NCI-H2107 (cell line): ENCODE measurements at regions not wholly inside any gene's neighbourhood (a gene's known extent, or its start where the extent isn't known, plus 50 kb on each side); places are given as distances from the start of the nearest gene placed in this dataset.

Source experiments
- DNase-seq: peaks from one replicate; lab custom pipeline; 2025; lab: John Stamatoyannopoulos, UW

DNA sequence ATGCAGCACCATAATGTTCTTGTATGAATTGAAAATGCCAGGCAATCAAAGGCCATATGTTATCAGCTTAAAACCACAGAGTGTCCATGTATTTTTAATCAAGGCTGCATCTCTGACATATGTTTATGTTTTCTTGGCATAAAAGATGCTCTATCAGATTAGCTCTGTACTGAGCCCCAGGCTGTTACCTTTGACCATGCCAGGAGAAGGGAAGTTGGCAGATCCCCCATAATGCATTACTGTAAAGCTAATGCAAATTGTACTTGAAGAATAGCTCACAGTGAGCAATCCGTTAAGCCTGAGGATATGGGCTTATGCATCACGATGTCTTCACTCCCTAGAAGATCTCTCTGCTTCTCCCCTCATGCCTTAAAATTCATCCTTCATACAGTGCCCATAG is 414.4 kb downstream of the BRINP1 start:
- no peak for DNase-seq

DNA sequence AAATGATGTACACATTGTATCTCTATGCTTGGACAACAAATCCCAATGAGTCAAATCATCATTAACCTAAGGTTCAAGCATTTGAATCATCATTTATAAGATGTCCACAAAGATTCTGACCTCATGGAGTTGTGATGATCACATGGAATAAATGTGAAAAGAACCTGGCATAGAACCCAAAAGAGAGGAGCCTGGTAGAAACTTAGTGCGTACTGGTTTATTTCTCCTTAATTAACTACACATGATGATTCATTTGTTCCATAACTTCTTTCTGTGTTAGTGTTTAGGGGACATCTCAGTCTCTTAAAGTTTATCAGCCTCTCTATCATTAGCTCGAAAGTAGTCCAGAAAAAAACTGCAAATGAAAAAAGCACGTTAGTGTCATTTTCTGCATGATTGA is 411.6 kb downstream of the BRINP1 start:
- DNase-seq = no peak

DNA sequence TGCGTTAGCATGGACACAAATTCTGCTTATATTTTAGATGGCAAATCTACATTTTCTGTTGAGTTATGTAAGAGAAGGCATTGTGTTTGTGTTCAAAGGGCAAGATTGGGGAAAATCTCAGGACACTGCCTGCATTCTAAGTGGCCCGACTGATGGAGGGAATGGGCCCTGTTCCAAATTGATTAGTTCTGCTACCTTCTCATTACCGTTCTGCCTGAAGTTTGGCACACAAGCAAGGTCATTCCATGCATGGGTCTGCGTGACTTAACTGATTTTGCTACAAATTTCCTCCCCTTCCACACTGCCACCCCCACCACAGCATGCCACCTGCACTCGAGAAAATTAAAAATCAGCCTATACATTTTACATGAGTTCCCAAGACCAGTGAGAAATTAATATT is 409.9 kb downstream of the BRINP1 start:
- no peak for DNase-seq

DNA sequence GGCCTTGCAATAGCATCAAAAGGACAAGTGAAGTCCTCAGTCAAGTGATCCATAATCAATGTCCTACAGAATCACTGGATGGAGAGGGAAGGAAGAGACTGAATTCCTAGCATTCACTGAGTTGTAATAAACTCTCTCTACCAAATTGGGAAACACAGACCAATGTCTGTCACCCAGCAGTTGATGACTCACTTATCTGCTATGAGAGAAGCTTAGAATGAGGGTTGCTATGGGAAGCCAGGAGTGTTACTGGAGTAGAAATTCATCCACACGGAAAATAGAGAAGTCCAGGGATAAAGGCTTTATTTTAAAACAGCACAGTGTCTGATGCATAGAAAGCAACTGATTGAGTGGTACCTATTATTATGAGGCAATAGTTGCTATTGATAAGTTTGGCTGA is 407.4 kb downstream of the BRINP1 start:
- no peak for DNase-seq

DNA sequence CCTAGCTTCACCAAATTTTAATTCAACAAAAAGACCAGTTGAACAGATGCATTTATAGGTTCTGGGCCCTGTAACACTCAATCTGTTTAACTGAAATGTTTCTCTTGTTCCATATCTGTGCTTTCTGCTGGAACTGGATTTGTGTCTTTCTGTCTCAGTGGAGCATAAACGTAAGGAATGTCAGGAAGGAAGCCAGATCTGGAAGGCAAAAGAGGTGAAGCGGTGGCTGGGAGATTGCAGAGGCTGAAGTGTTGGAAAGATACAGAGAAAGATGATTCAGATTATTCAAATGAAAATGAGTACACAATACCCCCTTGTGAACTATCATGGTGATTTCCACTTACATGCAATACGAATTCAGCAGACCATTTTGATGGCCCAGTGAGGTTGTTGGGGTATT is 406.8 kb downstream of the BRINP1 start:
- DNase-seq = no peak

DNA sequence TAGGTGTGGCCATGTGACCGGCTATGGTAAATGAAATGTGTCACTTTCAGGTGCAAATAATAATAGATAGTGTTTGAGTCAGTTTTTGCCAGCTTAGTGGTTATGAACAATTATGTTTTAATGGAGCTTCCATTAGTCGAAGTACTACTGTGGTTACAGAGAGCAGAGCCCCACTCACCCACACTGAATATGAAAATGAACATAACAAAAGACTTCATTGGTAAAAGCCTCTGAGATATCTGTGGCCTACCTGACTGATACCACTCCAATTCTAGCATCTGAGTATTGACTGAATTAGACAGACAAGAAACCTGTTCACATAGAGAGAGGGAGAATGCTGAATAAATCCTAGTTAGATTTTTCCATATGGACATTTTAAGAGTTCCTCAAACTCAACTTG is 405.6 kb downstream of the BRINP1 start:
- DNase-seq = no peak

DNA sequence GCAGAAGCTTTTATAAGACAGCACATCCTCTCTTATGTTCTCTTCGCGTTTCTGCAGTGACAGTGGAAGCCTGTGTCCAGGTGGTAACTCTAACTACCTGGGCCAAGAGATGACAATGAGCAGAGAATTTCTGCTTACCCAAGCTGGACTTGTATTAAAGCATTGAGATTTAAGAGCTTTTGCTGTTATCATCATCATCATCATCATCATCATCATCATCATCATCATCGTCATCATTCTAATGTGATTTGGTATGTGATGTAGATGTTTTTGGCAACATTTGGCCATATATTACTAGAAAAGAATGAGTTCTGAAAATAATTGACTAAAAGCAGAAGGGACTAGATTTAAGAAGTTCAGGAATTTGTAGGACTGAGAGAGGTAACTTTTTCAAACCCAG is 401.3 kb downstream of the BRINP1 start:
- no peak for DNase-seq

DNA sequence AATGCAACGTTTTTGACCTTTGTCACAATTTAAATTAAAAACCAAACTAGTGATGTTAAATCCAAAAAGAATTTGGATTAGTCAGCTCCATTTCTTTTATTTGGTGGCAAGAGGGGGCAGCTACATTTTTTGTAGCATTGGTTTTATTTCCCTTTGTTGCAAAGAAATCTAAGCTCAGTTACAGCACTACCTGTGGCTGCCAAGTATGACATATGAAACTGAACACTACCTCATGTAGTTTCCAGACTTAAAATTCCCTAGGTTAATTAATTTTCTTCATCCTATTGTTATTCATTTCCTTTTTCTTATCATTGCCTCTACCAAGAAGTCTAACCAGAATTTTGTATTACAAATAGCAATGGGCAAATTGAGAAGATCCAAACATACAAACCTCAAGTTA is 393.5 kb downstream of the BRINP1 start:
- no peak for DNase-seq

DNA sequence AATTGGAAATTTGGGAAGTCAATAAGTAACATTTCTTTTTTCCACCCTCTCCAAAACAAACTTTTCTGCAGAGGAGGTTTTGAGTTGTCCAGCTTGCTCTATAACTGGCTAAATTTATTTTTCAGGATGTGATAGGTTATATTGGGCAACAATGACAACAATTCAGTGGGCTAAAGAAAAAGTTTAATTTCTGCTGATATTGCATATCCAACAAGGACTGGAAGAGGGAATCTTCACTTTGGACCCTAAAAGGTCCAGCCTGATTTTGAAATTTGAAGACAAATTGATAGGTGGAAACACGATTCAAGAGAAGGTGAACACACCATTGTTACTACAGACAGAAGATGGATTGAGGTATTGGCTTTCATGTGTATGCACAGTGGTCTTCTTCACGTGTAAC is 393.1 kb downstream of the BRINP1 start:
- no peak for DNase-seq

DNA sequence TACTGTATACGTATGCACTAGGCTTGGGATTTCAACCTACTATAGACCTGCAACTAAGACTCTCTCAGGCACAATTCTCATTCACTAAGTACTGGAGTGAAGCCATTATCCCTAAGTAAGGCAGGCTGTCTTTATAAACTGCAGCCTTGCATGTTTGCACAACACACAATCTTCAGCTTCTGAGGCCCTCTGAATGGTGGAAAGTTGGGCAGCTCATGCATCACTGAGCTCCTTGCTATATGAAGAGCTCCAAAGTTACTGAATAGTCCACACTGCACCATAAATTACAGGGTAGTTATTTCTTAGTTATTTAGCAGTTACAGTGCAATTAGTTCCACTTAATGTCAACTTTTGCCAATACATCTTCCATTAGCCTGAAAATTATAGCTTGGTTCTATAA is 384.6 kb downstream of the BRINP1 start:
- no peak for DNase-seq

DNA sequence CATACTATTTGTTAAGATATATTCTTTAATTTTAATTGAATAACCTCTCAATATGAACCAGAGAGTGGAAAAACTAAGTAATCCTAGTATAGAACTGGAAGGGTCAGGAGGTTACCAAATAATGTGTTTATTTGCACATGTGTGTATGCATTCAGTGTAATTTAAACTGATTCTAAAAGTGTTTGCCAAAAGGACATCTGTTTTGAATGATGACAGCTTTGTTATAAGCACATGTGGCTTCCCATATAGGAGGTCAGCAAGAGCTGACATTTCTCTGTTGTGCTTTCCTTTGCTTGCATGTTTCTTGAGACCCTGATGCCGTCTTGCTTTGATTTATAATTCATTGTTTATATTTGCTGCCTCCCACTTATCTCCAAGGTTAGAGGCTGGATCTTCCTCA is 383.4 kb downstream of the BRINP1 start:
- DNase-seq = no peak

DNA sequence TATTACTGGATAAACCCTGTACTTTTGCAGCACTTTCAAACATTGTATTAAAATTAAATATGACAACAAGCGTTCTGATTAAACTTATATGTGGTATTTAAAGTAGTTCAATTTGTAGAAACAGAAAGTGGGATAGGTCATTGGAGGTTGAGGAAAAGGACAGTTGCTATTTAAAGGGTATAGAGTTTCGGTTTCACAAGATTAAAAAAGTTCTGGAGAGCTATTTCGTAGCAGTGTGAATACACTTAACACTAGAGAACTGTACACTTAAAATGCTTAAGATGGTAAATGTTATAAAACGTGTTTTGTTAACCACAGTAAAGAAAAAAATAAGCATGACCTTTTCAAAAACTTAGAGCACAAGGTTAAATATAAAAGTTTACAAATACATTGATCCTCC is 382.1 kb downstream of the BRINP1 start:
- no peak for DNase-seq

DNA sequence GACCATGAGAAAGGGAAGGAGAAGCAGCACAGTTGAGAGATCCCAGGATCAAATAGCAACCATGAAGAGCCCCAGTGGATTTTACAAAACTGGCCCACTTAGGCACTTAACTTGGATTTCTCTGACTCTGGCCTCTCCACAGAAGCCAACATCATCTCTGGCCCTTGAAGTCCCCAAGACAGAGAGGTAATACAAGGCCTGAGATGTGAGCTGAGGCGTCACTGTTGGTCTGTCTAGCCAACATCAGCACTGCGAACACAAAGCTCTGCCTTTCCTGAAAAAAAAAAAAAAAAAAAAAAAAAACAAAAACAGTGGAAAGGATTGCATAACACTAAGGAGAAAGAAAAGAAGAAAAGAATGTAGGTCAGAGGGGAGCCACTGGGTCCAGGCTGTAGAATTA is 378.3 kb downstream of the BRINP1 start:
- no peak for DNase-seq

DNA sequence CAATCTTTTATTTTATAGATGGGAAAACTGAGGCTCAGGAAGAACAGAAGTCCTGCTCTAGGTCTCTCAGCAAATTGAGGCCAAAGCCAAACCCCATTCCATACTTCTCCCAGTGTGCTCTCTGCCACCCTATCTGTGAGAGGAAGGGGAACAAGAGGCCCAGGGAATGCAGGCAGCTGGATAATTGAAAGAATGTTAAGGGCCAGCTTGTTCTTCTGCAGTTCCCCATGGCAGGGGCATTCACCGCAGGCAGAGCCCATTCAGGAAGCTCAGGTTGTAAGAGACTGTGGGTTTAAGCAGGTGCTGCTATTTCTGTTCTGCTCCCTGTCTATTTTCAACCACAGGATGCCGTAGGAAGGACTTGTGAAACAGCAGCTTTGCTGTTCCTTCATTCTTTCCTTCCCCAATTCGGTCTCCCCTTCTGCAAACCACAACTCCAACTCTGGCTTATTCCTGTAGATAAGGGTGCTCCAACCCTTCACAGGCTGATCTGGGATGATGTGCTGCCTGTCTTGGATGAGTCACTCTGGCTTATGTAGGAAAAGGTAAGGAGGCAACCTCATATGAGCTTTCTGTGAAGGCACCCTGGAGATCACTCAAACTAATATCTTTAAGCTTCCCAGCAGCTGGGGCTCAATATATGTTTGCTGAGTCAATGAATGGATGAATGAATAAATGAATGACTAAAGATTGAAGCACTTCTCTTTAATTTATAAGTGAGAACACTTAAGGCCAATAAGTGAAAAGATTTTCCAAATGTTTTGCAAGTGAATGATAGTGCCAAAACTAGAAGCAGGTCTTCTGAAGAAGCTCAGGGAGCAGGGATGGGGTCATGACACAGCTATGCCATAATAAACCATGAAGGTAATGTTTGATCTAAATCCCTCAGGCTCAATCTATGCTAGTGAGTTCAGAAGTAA is 377.6 kb downstream of the BRINP1 start:
- DNase-seq = no peak

DNA sequence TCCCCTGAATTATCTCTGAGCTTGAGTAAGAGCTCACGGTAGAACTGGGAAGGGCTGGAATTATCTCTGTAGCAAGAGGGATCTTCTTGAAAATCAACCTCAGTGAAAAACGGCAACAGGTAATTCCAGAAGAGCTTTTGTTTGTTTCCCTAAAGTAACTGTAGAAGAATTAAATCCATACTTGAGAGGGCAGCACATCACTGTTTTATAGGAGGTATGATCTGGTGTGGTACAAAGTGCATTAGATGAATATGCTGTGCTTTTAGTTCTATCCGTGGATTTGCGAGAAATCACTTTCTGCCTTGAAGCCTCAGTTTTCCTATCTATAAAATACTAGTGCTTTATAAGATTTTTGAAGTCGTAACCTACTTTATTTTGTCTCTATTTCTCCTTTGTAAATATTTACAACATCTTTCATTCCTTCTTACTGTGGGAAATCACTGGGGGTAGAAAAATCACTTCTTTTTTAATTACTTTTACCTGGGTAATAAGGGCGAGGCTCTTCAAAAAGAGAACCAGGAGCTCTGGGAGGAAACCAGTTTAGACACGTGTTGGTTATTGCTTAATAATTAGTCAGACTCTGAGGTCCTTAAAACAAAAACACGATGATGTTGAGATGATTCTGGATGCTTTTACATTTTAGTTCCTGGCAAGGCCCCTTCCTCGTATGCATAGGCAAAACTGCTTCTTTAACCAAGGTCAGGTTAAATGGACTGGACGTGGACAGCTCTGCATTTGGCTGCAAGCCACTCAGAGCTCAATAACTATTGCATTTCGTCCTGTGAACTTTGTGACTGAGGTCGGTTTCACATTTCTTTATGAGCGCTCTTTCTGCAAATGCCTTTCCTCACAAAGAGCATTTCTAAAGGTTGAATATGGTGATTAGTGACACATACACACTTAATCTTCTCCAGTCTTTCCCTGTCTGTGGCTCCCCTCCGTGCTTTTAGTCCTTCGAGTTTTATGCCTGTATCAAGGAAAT is 376.1 kb downstream of the BRINP1 start:
- no peak for DNase-seq

DNA sequence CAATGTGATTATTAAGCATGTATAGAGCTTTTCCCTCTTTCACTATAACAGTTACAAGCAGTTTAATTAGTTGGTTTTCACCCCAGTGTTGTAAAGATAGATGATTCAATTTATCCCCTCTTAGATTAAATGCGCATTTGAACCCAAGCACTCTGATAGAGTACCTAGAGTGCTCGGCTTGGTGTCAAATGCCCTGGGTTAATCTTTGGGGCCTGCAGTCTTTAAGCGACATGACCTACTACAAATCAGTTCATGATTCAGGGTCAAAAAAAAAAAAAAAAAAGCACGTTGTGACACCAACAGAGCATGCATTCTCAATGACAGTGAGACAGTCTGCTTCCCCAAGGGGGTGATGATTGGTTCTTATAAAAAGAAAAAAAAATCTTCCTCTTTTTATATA is 375.3 kb downstream of the BRINP1 start:
- no peak for DNase-seq

DNA sequence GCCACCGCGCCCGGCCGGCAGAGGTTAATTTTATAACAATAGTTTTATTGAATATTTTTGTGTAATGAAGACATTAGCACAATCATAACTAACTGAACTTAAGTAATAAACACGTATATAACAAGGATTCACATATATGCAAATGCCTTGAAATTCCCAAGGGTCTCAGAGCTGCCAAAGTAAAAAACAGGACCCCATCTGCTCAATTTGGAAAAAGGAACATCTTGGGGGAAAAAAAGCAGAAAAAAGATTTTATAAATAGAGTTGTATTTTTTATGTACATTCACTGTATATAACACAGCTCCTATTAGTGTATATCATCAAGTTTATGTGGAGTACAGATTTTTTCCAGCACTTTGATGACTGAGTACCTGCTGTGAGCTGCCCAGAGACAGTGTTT is 366.7 kb downstream of the BRINP1 start:
- no peak for DNase-seq

DNA sequence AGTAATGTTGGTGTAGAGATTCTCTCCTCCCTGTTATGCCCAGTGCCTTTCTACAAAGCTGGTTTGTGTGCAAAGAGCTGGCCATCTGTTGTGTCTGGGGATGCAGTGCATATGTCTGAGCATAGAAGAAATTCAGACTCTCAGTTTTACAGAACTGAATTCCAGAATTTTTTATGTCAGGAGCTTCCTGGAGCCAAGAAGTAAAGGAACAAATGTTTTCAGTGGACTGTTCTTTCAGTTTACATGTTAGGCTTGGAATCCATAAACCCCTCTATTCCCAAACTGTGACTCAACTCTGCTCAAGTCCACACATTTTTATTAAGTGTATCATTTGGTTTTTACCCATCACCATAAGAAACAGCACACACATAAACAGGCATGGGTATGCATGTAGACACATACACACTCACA is 366.0 kb downstream of the BRINP1 start:
- no peak for DNase-seq

DNA sequence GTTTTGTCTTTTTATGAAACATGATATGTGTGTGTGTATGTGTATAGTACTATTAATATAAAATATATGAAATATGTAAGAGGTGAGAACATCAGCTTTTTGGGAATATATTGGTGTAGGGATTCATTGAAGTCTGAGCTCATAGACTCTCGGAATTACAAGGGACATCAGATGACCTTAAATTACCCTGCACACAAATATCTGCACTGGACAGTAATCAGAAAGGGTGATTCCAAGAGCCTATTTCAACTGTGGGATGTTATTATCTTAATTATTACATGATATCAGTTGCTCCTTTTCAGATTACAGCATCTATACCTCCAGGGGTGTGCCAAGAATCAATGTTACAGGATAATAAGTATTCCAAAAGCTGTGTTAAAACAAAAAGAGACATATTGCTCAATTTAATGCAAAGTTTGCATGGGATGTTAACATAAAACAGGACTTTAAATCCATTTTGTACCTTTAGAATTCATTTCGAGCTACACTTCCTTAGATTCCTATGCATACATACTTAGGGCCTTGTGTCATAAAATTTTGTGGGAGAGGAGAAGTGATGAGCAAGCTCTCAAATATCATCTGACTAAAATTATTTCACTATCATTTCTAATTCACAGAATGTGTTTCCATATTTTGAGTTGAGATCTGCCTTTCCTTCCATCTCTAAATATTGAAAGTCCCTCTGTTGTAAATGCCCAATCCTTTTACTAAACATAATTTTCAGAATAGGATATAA is 365.2 kb downstream of the BRINP1 start:
- no peak for DNase-seq

DNA sequence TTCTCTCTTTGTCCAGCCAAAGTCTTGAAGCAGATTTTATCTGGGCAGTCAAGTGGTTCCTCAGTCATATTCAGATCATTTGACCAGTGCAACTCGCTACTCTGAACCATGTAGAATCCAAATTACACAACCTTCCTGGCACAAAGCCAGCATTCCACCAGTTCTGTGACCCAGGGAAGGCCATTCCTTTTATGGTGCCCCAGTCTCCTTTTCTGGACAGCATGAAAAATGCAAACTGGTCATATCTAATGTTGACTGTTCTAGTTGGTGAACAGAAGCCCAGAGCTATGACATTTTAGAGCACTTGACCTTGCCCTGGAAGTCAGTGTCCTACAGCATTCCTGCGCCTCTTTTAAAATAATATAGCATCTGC is 364.6 kb downstream of the BRINP1 start:
- DNase-seq = no peak

DNA sequence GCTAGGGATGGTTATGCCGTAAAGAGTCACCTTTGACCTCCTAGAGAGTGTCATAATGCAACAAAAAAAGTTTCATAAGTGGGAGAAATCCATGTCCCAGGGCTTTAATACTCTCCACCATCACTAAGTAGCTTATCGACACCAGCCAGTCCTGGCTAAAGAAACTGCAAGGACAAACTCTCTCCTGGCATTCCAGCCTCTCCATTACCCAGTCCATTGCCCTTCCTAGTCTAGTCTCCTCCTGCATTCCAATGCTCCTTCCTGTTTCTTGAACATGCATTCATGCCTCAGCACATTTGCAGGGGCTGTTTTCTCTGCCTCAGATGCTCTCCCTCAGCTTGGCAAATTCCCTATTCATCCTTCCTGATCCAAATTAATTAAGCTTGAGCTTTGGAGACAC is 364.1 kb downstream of the BRINP1 start:
- DNase-seq = no peak

DNA sequence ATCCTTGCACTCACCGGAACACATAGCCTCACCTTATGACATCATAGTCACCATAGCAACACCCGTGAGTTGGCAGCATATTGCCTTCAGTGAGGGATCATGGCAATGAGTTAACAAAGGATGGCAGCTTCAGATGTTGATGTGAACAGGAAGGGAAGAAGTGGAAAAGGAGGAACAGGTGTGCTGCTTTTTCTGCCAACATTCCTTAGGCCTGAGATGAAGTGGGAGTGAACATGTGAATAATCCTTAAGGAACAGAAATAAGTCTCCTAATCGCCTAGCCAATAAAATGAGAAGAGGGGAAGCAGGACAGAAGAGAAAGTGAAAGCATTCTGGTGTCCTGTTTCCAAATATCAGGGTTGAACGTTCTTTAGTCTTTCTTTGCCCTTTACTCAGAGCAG is 360.0 kb downstream of the BRINP1 start:
- DNase-seq = no peak
